ENCODE measurements at regions not wholly inside any gene's neighbourhood (a gene's known extent, or its start where the extent isn't known, plus 50 kb on each side); places are given as distances from the start of the nearest gene placed in this dataset.

GRCh38 chr2:239787538-239788050, 237.5 kb downstream of the NDUFA10 start:
- TF ChIP-seq, protein P1, sequence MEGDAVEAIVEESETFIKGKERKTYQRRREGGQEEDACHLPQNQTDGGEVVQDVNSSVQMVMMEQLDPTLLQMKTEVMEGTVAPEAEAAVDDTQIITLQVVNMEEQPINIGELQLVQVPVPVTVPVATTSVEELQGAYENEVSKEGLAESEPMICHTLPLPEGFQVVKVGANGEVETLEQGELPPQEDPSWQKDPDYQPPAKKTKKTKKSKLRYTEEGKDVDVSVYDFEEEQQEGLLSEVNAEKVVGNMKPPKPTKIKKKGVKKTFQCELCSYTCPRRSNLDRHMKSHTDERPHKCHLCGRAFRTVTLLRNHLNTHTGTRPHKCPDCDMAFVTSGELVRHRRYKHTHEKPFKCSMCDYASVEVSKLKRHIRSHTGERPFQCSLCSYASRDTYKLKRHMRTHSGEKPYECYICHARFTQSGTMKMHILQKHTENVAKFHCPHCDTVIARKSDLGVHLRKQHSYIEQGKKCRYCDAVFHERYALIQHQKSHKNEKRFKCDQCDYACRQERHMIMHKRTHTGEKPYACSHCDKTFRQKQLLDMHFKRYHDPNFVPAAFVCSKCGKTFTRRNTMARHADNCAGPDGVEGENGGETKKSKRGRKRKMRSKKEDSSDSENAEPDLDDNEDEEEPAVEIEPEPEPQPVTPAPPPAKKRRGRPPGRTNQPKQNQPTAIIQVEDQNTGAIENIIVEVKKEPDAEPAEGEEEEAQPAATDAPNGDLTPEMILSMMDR (IDR thresholded peaks at IDR 0.05; ENCODE audit: insufficient read depth, low read depth, low read length), result no peak
- no peak for DNase-seq (ENCODE audit: low read depth)
- no peak overlapping the region for H3K4me3 ChIP-seq (ENCODE audit: low read depth, low read length)

GRCh38 chr2:239786791-239787190, 238.4 kb downstream of the NDUFA10 start:
- H3K4me3 ChIP-seq (ENCODE audit: low read depth, low read length), result no peak overlapping the region
- DNase-seq (ENCODE audit: low read depth), result no peak
- TF ChIP-seq, protein P1 (IDR thresholded peaks at IDR 0.05; ENCODE audit: insufficient read depth, low read depth, low read length), result no peak

DNA sequence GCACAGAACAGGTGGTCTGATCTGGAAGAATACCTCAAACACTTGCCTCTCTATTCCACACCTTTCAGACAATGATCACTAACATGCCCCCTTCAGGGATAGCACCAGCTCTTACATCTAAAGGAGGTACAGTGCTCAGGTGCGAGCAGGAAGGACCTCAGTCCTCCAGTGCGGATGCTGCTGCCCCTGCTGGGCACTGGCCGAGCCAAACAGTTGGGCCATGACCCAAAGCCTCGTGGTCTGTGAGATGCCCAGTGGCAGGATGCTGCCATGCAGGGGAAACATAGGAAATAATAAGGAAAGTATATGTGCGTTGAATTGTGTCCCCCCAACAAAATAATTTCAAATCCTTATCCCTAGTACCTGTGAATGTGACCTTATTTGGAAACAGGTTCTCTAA, 243.7 kb downstream of the NDUFA10 start:
- TF ChIP-seq, protein P1 (IDR thresholded peaks at IDR 0.05; ENCODE audit: insufficient read depth, low read depth, low read length), result no peak
- no peak for DNase-seq (ENCODE audit: low read depth)
- H3K4me3 ChIP-seq (ENCODE audit: low read depth, low read length), result no peak overlapping the region

DNA sequence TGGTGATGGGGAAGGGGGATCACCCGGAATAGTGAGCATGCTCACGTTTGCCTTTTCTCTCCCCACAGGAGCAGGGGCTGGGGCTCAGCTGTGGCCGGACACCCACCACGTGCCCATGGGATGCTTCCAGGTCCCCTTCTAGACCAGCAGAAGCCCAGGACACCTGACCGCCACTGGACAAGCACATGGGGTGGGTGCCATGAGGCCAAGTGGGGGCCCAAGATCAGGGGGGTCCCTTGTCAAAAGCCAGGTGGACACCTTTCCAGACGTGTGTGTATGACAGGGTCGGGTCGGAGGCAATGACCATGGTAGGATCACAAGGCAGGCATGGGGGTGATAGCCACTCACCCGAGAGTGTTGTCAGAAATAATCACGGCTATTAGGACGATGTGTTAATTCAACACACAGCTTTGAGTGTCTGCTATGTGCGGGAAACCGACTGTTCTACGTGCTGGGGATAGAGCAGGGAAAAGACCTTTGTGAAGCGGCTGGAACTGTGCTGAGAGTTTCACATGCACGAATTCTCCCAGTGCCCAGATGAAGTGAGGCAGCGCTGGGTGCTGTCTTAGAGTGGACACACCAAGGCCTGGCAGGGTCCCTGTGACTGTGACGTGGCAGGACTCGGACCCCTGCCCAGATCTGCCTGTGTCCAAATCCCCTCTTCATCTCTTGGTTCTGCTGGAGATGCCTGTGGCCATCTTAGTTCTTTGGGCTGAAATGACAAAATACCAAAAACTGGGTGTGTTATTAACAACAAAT, 244.7 kb downstream of the NDUFA10 start:
- DNase-seq (ENCODE audit: low read depth), result no peak
- H3K4me3 ChIP-seq (ENCODE audit: low read depth, low read length), result no peak overlapping the region
- TF ChIP-seq, protein P1 (IDR thresholded peaks at IDR 0.05; ENCODE audit: insufficient read depth, low read depth, low read length), result no peak

DNA sequence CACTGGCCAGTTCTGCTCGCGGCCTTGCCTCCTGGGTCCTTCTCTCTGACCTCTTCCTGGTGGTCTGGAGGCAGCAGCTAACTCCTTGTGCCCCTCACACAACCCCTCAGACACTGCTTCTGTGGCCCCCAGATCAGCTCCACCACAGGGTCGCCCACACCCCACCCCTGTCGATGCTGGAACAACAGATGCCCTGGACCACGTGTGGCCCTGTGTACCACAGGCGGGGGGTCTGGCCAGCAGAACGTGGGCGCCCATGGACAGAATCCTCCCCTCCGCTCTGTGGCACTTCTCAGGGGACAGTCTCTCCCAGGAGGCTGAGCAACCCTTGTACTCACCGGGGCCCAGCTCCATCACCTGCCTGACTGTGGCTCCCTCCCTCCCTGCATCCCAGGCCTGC, 245.6 kb downstream of the NDUFA10 start:
- DNase-seq (ENCODE audit: low read depth), result no peak
- TF ChIP-seq, protein P1 (IDR thresholded peaks at IDR 0.05; ENCODE audit: insufficient read depth, low read depth, low read length), result no peak
- H3K4me3 ChIP-seq (ENCODE audit: low read depth, low read length), result no peak overlapping the region

- DNase-seq (ENCODE audit: low read depth), result no peak
- no peak overlapping the region for H3K4me3 ChIP-seq (ENCODE audit: low read depth, low read length)
- TF ChIP-seq, protein P1 (IDR thresholded peaks at IDR 0.05; ENCODE audit: insufficient read depth, low read depth, low read length), result no peak
Measured at GRCh38 chr2:239778861-239779558, 246.1 kb downstream of the NDUFA10 start.
